ENCODE measurements at regions not wholly inside any gene's neighbourhood (a gene's known extent, or its start where the extent isn't known, plus 50 kb on each side); places are given as distances from the start of the nearest gene placed in this dataset.

- Histone ChIP-seq H3K27me3 (ENCODE audit: insufficient read depth, poor library complexity, severe bottlenecking) (peaks cover 5% of the 10 kb centered on the region), H3K4me3 (ENCODE audit: severe bottlenecking) (no peak overlapping the region), H3K9me3 (ENCODE audit: severe bottlenecking) (no peaks in the 10 kb centered on the region), H3K4me1 (ENCODE audit: insufficient read depth, poor library complexity, severe bottlenecking) (no peaks in the 10 kb centered on the region), H3K36me3 (ENCODE audit: low read depth) (no peaks in the 10 kb centered on the region), H3K27ac (ENCODE audit: poor library complexity, severe bottlenecking) (no peak overlapping the region)
- TF ChIP-seq, protein P1, sequence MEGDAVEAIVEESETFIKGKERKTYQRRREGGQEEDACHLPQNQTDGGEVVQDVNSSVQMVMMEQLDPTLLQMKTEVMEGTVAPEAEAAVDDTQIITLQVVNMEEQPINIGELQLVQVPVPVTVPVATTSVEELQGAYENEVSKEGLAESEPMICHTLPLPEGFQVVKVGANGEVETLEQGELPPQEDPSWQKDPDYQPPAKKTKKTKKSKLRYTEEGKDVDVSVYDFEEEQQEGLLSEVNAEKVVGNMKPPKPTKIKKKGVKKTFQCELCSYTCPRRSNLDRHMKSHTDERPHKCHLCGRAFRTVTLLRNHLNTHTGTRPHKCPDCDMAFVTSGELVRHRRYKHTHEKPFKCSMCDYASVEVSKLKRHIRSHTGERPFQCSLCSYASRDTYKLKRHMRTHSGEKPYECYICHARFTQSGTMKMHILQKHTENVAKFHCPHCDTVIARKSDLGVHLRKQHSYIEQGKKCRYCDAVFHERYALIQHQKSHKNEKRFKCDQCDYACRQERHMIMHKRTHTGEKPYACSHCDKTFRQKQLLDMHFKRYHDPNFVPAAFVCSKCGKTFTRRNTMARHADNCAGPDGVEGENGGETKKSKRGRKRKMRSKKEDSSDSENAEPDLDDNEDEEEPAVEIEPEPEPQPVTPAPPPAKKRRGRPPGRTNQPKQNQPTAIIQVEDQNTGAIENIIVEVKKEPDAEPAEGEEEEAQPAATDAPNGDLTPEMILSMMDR (IDR thresholded peaks at IDR 0.05; ENCODE audit: poor library complexity, severe bottlenecking) = no peak
- DNase-seq (ENCODE audit: low spot score) (no peak), ATAC-seq (ENCODE audit: low read depth) (no peak)
Measured at GRCh38 chr9:25904701-25905100, 226.5 kb upstream of the TUSC1 start.

DNA sequence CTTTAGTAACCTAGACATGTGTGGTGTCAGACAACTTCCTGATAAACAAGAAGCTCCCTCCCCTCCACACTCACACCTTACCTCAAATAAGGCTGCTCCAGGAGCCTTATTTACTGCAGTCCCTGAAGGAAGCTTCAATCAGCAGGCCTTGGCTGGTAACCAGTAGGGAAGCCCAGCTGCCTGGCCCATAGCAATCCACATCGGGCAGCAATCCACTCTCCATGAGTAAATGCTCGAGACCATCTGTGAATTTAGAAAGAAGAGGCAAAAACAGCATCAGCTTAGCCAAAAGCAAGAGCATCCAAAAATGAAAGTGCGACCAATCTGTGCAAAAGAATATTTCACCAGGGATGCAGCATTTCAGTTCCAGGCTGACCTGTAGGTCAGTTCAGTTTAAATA is 213.3 kb upstream of the TUSC1 start:
- DNase-seq (ENCODE audit: low spot score) = no peak
- TF ChIP-seq, protein P1 (IDR thresholded peaks at IDR 0.05; ENCODE audit: poor library complexity, severe bottlenecking) = no peak
- Histone ChIP-seq H3K4me1 (ENCODE audit: insufficient read depth, poor library complexity, severe bottlenecking) (no peaks in the 10 kb centered on the region), H3K9me3 (ENCODE audit: severe bottlenecking) (no peaks in the 10 kb centered on the region), H3K27ac (ENCODE audit: poor library complexity, severe bottlenecking) (no peak overlapping the region), H3K36me3 (ENCODE audit: low read depth) (no peaks in the 10 kb centered on the region), H3K4me3 (ENCODE audit: severe bottlenecking) (no peak overlapping the region), H3K27me3 (ENCODE audit: insufficient read depth, poor library complexity, severe bottlenecking) (no peaks in the 10 kb centered on the region)
- ATAC-seq (ENCODE audit: low read depth) = no peak

DNA sequence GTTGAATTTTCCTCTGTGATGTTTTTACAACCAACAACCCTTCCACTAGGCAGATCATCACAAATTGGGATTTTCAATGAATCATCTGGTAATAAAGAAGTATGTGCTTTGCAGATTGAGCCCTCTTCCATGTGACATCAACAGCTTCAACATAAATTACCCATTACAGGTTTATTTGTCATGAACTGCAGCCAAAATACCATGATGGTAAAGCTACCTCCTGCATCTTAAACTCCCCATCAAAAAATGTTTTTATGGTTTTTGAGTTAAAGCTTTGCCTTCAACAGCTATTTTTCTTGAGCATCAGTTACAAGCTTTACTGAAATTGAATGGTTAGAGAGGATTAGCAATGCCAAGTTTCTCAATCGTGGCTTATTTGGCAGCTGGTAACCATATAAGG is 211.4 kb upstream of the TUSC1 start:
- H3K4me1 ChIP-seq (ENCODE audit: insufficient read depth, poor library complexity, severe bottlenecking) = no peaks in the 10 kb centered on the region
- no peaks in the 10 kb centered on the region for H3K9me3 ChIP-seq (ENCODE audit: severe bottlenecking)
- H3K36me3 ChIP-seq (ENCODE audit: low read depth) = no peaks in the 10 kb centered on the region
- H3K27me3 ChIP-seq (ENCODE audit: insufficient read depth, poor library complexity, severe bottlenecking) = peaks cover 6% of the 10 kb centered on the region
- no peak overlapping the region for H3K4me3 ChIP-seq (ENCODE audit: severe bottlenecking)
- DNase-seq (ENCODE audit: low spot score) = no peak
- ATAC-seq (ENCODE audit: low read depth) = no peak
- TF ChIP-seq, protein P1 (IDR thresholded peaks at IDR 0.05; ENCODE audit: poor library complexity, severe bottlenecking) = no peak
- H3K27ac ChIP-seq (ENCODE audit: poor library complexity, severe bottlenecking) = no peak overlapping the region

DNA sequence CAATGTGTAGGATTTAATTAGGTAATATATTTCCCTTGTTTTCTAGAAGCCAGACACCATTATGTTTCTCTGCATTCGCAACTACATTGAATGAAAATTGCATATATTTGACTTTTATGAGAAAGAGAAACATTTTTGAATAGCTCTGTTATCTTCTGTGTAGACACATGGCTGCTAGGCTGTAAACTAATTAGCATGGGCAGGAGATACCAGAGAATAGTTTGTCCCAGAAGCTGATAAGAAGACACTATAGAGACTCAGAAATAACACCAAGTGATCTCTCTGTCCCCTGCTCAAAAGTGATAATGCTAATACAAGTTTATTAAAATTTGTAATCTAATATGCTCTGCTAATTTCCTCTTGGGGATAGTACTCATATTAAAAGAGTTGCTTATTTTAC is 198.0 kb upstream of the TUSC1 start:
- TF ChIP-seq, protein P1 (IDR thresholded peaks at IDR 0.05; ENCODE audit: poor library complexity, severe bottlenecking) = no peak
- ATAC-seq (ENCODE audit: low read depth) (no peak), DNase-seq (ENCODE audit: low spot score) (no peak)
- H3K27me3 ChIP-seq (ENCODE audit: insufficient read depth, poor library complexity, severe bottlenecking) = peaks cover 9% of the 10 kb centered on the region
- no peak overlapping the region for H3K4me3 ChIP-seq (ENCODE audit: severe bottlenecking)
- no peak overlapping the region for H3K27ac ChIP-seq (ENCODE audit: poor library complexity, severe bottlenecking)
- no peaks in the 10 kb centered on the region for H3K4me1 ChIP-seq (ENCODE audit: insufficient read depth, poor library complexity, severe bottlenecking)
- H3K9me3 ChIP-seq (ENCODE audit: severe bottlenecking) = no peaks in the 10 kb centered on the region
- no peaks in the 10 kb centered on the region for H3K36me3 ChIP-seq (ENCODE audit: low read depth)

DNA sequence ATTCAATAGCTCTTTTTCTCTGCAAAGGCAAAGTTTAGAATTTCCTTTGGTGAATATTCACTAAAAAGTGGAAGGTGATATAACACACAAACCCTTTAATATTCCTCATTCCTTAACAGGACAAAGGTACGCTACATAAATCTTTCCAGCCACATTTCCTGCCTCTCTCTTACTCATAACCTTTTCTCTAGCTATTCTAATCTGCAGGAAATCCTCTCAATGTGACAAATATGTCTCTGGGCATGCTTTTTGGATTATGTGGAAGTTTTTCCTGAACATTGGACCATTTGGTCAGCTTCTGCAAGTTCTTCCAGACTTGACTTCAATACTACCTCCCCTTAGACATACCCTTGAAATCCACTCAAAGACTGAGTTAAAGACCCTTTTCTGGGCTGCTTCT is 186.3 kb upstream of the TUSC1 start:
- Histone ChIP-seq H3K27me3 (ENCODE audit: insufficient read depth, poor library complexity, severe bottlenecking) (peaks cover 8% of the 10 kb centered on the region), H3K4me1 (ENCODE audit: insufficient read depth, poor library complexity, severe bottlenecking) (no peaks in the 10 kb centered on the region), H3K27ac (ENCODE audit: poor library complexity, severe bottlenecking) (no peak overlapping the region), H3K4me3 (ENCODE audit: severe bottlenecking) (no peak overlapping the region), H3K9me3 (ENCODE audit: severe bottlenecking) (no peaks in the 10 kb centered on the region), H3K36me3 (ENCODE audit: low read depth) (no peaks in the 10 kb centered on the region)
- ATAC-seq (ENCODE audit: low read depth) (no peak), DNase-seq (ENCODE audit: low spot score) (no peak)
- TF ChIP-seq, protein P1 (IDR thresholded peaks at IDR 0.05; ENCODE audit: poor library complexity, severe bottlenecking) = no peak

Data from RWPE2 (cell line).